Activated CD8-positive, alpha-beta memory T cell treated with anti-CD3 and anti-CD28 coated beads for 36 hours (primary cell): ENCODE measurements at regions not wholly inside any gene's neighbourhood (a gene's known extent, or its start where the extent isn't known, plus 50 kb on each side); places are given as distances from the start of the nearest gene placed in this dataset.

Source experiments
- CTCF ChIA-PET: fragments of 350-600 bp; sonication (Branson Sonifier 250); formaldehyde crosslinking; loops from one replicate; lab custom pipeline; 2021; ENCODE audit warnings: antibody characterized with exemption; lab: Charles Lee
- POLR2A ChIA-PET: fragments of 350-600 bp; sonication (Branson Sonifier 250); formaldehyde crosslinking; loops from one replicate; lab custom pipeline; 2021; ENCODE audit warnings: antibody characterized with exemption; lab: Charles Lee

- POLR2A ChIA-PET, result no interaction called here
- CTCF ChIA-PET, result no interaction called here
These were observed 84.3 kb upstream of the NEO1 start for GRCh38 chr15:72967811-72968530.

GRCh38 chr15:72967397-72967796 is 84.9 kb upstream of the NEO1 start:
- POLR2A ChIA-PET, result interaction anchor here (0.8 kb wide), 1 partner anchor 22 kb away, joined by 6 read pairs; no protein-coding TSS in a partner anchor
- CTCF ChIA-PET, result no interaction called here

- CTCF ChIA-PET, result no interaction called here
- POLR2A ChIA-PET, result interaction anchor here (0.5 to 0.8 kb wide), 2 partner anchors 21 to 525 kb away, joined by 3 to 6 read pairs; no protein-coding TSS in a partner anchor
These were observed 85.6 kb upstream of the NEO1 start for GRCh38 chr15:72966641-72967040.

- POLR2A ChIA-PET, result no interaction called here
- CTCF ChIA-PET, result no interaction called here
These were observed 86.6 kb upstream of the NEO1 start for GRCh38 chr15:72965671-72966070.

GRCh38 chr15:72964542-72964941 is 87.7 kb upstream of the NEO1 start:
- POLR2A ChIA-PET, result no interaction called here
- CTCF ChIA-PET, result interaction anchor here (0.6 kb wide), 1 partner anchor 122 kb away, joined by 4 read pairs; no protein-coding TSS in a partner anchor

- ChIA-PET CTCF (interaction anchor here (0.6 kb wide), 1 partner anchor 122 kb away, joined by 4 read pairs; no protein-coding TSS in a partner anchor), POLR2A (no interaction called here)
These were observed 88.1 kb upstream of the NEO1 start for GRCh38 chr15:72964135-72964534.

- POLR2A ChIA-PET, result no interaction called here
- CTCF ChIA-PET, result no interaction called here
These were observed 90.1 kb upstream of the NEO1 start for GRCh38 chr15:72962054-72962702.

- POLR2A ChIA-PET, result no interaction called here
- CTCF ChIA-PET, result no interaction called here
These were observed 90.9 kb upstream of the NEO1 start for GRCh38 chr15:72961346-72961745.

- ChIA-PET CTCF (no interaction called here), POLR2A (no interaction called here)
These were observed 93.6 kb upstream of the NEO1 start for GRCh38 chr15:72958634-72959033.

- CTCF ChIA-PET, result no interaction called here
These were observed 99.0 kb upstream of the NEO1 start for GRCh38 chr15:72953306-72953705.

GRCh38 chr15:72952151-72952550 is 100.1 kb upstream of the NEO1 start:
- ChIA-PET CTCF (no interaction called here), POLR2A (no interaction called here)

More at GRCh38 chr15:72953306-72953705, 99.0 kb upstream of the NEO1 start:
- POLR2A ChIA-PET, result no interaction called here

- CTCF ChIA-PET, result no interaction called here
These were observed 103.6 kb upstream of the NEO1 start for GRCh38 chr15:72948662-72949061.

GRCh38 chr15:72947709-72948108 is 104.6 kb upstream of the NEO1 start:
- ChIA-PET POLR2A (no interaction called here), CTCF (no interaction called here)

More at GRCh38 chr15:72948662-72949061, 103.6 kb upstream of the NEO1 start:
- POLR2A ChIA-PET, result no interaction called here

GRCh38 chr15:72944565-72944964 is 107.7 kb upstream of the NEO1 start:
- ChIA-PET POLR2A (no interaction called here), CTCF (no interaction called here)

GRCh38 chr15:72940229-72940622 is 112.0 kb upstream of the NEO1 start:
- ChIA-PET POLR2A (no interaction called here), CTCF (no interaction called here)

GRCh38 chr15:72939514-72940228 is 112.6 kb upstream of the NEO1 start:
- CTCF ChIA-PET, result no interaction called here
- POLR2A ChIA-PET, result no interaction called here

- ChIA-PET POLR2A (no interaction called here), CTCF (no interaction called here)
These were observed 115.3 kb upstream of the NEO1 start for GRCh38 chr15:72936691-72937679.

GRCh38 chr15:72936237-72936636 is 116.0 kb upstream of the NEO1 start:
- CTCF ChIA-PET, result no interaction called here
- POLR2A ChIA-PET, result no interaction called here

GRCh38 chr15:72935521-72935920 is 116.7 kb upstream of the NEO1 start:
- ChIA-PET POLR2A (no interaction called here), CTCF (no interaction called here)
